ENCODE measurements at regions not wholly inside any gene's neighbourhood (a gene's known extent, or its start where the extent isn't known, plus 50 kb on each side); places are given as distances from the start of the nearest gene placed in this dataset.

DNA sequence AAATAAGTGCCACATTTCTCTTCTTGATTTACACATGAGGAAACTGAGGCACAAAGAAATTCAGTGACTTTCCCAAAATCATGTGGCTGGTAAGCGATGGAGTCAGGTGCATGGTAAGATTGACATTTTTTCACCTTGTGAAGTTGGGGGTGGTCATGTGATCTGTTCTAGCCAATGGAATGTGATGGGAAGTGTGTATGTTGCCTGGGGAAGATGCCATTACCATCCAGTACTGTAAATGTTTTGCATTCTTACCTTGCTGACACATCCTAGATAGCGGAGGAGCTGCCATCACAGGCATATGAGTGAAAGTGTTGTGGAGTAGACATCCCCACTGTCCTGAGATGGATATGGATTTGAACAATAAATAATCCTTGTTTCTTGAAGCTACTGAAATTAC lies 499.6 kb upstream of the SULF2 start:
- Histone ChIP-seq H3K4me3 (no peak overlapping the region), H3K27ac (no peak overlapping the region)
- TF ChIP-seq, protein P1, sequence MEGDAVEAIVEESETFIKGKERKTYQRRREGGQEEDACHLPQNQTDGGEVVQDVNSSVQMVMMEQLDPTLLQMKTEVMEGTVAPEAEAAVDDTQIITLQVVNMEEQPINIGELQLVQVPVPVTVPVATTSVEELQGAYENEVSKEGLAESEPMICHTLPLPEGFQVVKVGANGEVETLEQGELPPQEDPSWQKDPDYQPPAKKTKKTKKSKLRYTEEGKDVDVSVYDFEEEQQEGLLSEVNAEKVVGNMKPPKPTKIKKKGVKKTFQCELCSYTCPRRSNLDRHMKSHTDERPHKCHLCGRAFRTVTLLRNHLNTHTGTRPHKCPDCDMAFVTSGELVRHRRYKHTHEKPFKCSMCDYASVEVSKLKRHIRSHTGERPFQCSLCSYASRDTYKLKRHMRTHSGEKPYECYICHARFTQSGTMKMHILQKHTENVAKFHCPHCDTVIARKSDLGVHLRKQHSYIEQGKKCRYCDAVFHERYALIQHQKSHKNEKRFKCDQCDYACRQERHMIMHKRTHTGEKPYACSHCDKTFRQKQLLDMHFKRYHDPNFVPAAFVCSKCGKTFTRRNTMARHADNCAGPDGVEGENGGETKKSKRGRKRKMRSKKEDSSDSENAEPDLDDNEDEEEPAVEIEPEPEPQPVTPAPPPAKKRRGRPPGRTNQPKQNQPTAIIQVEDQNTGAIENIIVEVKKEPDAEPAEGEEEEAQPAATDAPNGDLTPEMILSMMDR (IDR thresholded peaks at IDR 0.05): no peak
- DNase-seq (ENCODE audit: low spot score): no peak

DNA sequence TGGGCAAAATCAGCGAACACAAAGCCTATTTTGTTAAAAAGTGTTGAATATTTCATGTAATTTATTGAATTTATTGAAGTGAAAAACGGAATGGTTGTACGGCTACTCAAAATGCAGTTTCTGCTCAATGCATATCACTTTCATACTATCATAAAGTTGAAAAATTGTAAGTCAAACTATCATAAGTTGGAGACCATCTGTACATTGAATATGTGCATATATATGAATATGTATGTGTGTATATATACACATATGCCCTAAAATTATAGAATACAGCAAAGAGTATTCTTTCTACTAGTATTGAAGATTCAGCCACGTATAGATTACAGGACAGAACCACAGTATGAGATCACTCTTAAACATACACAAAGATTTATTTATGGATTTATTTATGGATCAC lies 499.0 kb upstream of the SULF2 start:
- Histone ChIP-seq H3K27ac (no peak overlapping the region), H3K4me3 (no peak overlapping the region)
- no peak for DNase-seq (ENCODE audit: low spot score)
- TF ChIP-seq, protein P1 (IDR thresholded peaks at IDR 0.05): no peak

DNA sequence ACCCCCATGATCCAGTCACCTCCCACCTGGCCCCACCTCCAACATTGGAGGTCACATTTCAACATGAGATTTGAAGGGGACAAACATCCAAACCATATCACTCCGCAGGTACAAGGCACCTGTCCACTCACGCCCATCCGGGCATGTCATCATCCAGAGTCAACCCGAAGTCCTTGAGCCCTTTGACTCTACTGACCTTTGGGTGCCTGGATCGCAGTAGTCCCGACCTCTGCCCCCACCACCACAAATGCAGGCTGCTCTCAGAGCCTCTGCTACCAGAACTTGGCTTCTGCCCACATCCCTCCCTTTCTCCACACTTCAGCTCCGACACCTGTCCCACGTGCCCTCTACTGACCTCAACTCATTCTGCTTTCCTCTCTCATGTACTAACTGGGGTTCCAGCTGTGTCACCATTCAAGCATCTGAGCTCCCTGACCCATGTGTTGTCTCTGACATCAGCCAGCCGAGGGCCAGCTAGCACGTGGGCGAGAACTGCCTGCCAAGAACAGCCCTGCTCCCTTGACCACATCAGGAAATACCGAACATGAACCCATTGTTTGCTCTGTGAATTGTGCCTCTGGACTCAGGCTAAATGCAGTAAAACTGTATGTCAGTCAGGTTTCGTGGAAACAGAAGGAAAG lies 498.3 kb upstream of the SULF2 start:
- TF ChIP-seq, protein P1 (IDR thresholded peaks at IDR 0.05): no peak
- H3K27ac ChIP-seq: peak overlapping the region in 1 of 2 donors; percentile 51
- peak; percentile 77 for DNase-seq (ENCODE audit: low spot score)
- H3K4me3 ChIP-seq: no peak overlapping the region

DNA sequence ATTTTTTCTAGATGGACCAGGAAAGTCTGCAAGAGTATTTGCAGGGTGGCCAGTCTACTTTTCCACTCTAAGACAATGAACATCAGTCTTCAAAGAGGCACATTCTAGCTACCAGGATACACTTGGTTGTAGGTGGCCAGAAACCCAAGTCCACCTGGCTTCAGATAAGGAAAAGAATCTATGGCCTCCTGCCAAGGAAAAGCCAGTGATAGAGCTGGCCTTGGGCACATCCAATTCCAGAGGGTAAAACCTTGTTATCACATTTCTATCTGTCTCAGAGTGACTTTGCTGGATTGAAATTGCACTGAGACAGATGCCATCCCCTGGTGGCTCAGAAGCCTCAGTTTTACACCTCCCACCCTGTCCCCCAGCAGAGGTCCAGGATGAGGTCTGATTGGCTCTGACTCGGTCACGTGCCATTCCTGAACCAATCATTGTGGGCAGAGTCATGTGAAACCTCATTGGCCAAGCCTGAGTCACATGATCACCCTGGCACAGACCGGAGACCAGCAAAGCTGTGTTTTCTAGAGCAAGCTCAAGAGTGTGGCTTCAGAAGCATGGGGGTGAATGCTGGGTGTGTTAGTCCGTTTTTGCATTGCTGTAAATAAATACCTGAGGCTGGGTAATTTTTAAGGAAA lies 497.4 kb upstream of the SULF2 start:
- TF ChIP-seq, protein P1 (IDR thresholded peaks at IDR 0.05): no peak
- no peak overlapping the region for H3K27ac ChIP-seq
- DNase-seq (ENCODE audit: low spot score): no peak
- no peak overlapping the region for H3K4me3 ChIP-seq

DNA sequence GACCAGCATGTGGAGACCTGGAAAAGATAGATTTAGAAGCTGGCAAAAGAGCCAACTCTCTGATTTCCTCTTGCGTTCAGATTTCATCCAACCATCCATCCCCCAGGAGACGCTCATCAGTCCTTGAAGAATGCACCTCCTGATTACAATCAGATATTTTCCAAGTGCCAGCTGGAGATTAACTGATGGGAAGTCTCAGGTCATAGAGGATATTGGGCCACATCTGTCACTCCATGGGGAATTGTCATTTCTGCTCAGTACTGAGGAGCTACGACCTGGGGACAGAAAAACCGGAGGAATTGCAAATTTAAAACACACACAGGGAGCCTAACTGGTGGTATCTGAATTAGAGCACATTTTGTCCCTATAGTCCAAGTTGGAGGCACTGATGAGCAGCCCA lies 496.2 kb upstream of the SULF2 start:
- DNase-seq (ENCODE audit: low spot score): no peak
- TF ChIP-seq, protein P1 (IDR thresholded peaks at IDR 0.05): no peak

DNA sequence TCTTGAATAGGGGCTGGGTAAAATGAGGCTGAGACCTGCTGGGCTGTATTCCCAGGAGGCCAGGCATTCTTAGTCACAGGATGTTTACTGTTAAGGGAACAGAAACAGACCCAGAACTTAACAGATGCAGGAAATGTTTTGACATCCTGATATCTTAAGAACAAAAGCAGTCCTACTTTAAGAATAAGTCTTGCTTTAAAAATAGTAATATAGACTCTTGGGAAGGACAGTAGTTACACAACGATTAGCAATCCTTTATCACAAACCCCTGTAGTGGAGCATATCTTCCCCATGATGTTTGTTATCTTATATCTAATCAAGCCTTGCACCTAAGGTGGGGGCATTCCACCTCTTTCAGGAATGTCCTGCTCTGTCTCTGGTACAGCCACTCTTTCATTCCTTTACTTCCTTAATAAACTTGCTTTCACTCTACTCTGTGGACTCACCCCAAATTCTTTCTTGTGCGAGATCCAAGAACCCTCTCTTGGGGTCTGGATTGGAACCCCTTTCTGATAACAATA lies 493.7 kb upstream of the SULF2 start:
- Histone ChIP-seq H3K4me3 (no peak overlapping the region), H3K27ac (no peak overlapping the region)
- no peak for DNase-seq (ENCODE audit: low spot score)
- TF ChIP-seq, protein P1 (IDR thresholded peaks at IDR 0.05): no peak

More for the DNA sequence above, 496.2 kb upstream of the SULF2 start:
- no peak overlapping the region for H3K4me3 ChIP-seq
- no peak overlapping the region for H3K27ac ChIP-seq

DNA sequence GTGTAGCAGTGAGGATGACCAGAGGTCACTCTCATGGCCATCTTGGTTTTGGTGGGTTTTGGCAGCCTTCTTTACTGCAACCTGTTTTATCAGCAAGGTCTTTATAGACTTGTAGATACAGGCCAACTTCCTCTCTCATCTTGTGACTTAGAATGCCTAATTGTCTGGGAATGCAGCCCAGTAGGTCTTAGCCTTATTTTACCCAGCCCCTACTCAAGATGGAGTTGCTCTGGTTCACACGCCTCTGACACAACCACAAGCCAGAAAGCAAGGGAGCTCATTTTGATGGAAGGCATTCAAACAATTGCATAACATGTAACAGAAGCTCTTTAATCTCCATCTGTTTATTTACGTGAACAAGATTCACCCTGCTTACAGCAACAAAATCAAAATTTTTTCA lies 492.0 kb upstream of the SULF2 start:
- no peak overlapping the region for H3K4me3 ChIP-seq
- TF ChIP-seq, protein P1 (IDR thresholded peaks at IDR 0.05): no peak
- peak; percentile 12 for DNase-seq (ENCODE audit: low spot score)
- no peak overlapping the region for H3K27ac ChIP-seq
